IMR-90 (cell line): ENCODE measurements at regions not wholly inside any gene's neighbourhood (a gene's known extent, or its start where the extent isn't known, plus 50 kb on each side); places are given as distances from the start of the nearest gene placed in this dataset.

Experiments used
- ATAC-seq: fragments of 200-7000 bp; cut with Tn5 transposase; 2 replicates; pipeline ENCODE4 v1.9.1; 2020; ENCODE audit warnings: low read depth, mild to moderate bottlenecking, moderate library complexity
- BruUV-seq: library from RNA; stranded (reverse); fragments of 400-500 nt; replicated peaks from 2 replicates; lab custom pipeline; 2021; lab: Mats Ljungman, UMichigan
- CTCF ChIA-PET: fragments of 300-600 bp; formaldehyde crosslinking; extraction: SDS; loops from one replicate; lab custom pipeline; 2021; ENCODE audit warnings: antibody characterized with exemption; lab: Yijun Ruan, JAX
- POLR2A ChIA-PET: fragments of 300-600 bp; sonication (Branson Sonifier 250); formaldehyde crosslinking; loops from one replicate; lab custom pipeline; 2022; ENCODE audit warnings: antibody characterized with exemption; ENCODE audit not compliant: unreplicated experiment; lab: Charles Lee
- DNase-seq: peaks from one replicate; pipeline ENCODE4 v3.0.0; 2013
- H2AFZ ChIP-seq: replicated peaks from 2 replicates; pipeline ENCODE3; 2013; ENCODE audit warnings: low read length, mild to moderate bottlenecking; ENCODE audit not compliant: poor library complexity
- H2AK5ac ChIP-seq: 2 replicates; pipeline ENCODE4 v1.6.1; 2013; ENCODE audit warnings: low read depth, low read length, inconsistent platforms
- H2AK9ac ChIP-seq: replicated peaks from 2 replicates; pipeline ENCODE3; 2013; ENCODE audit warnings: mild to moderate bottlenecking, low read depth, low read length, moderate library complexity; ENCODE audit not compliant: poor library complexity
- H2BK120ac ChIP-seq: 2 replicates; pipeline ENCODE4 v1.6.1; 2013; ENCODE audit warnings: low read depth, low read length, inconsistent platforms
- H2BK15ac ChIP-seq: 3 replicates; pipeline ENCODE4 v1.6.1; 2013; ENCODE audit warnings: low read depth, low read length, inconsistent platforms
- H2BK20ac ChIP-seq: 2 replicates; pipeline ENCODE4 v1.6.1; 2013; ENCODE audit warnings: low read depth, mild to moderate bottlenecking, inconsistent platforms, low read length, moderate library complexity
- H2BK5ac ChIP-seq: 2 replicates; pipeline ENCODE4 v1.6.1; 2013; ENCODE audit warnings: mild to moderate bottlenecking, low read depth, low read length, inconsistent platforms; ENCODE audit not compliant: poor library complexity, severe bottlenecking
- H3K14ac ChIP-seq: replicated peaks from 2 replicates; pipeline ENCODE4 v1.6.1; 2013; ENCODE audit warnings: low read depth, low read length, inconsistent platforms
- H3K18ac ChIP-seq: 2 replicates; pipeline ENCODE4 v1.6.1; 2013; ENCODE audit warnings: low read depth, low read length, control low read depth
- H3K23ac ChIP-seq: 2 replicates; pipeline ENCODE4 v1.6.1; 2013; ENCODE audit warnings: low read depth, low read length, inconsistent platforms
- H3K27ac ChIP-seq: 2 replicates; pipeline ENCODE4 v1.5.1; 2013; ENCODE audit warnings: mild to moderate bottlenecking, control low read depth, low read length; ENCODE audit not compliant: insufficient read depth
- H3K27me3 ChIP-seq: 2 replicates; pipeline ENCODE4 v1.6.1; 2013; ENCODE audit warnings: low read length; ENCODE audit not compliant: control insufficient read depth, insufficient read depth
- H3K36me3 ChIP-seq: 2 replicates; pipeline ENCODE4 v1.6.1; 2013; ENCODE audit warnings: low read length, mixed read lengths; ENCODE audit not compliant: control insufficient read depth, insufficient read depth
- H3K4ac ChIP-seq: 2 replicates; pipeline ENCODE4 v1.6.1; 2013; ENCODE audit warnings: low read depth, low read length, inconsistent platforms
- H3K4me1 ChIP-seq: 2 replicates; pipeline ENCODE4 v1.6.1; 2013; ENCODE audit warnings: low read length, mixed read lengths; ENCODE audit not compliant: control insufficient read depth, insufficient read depth
- H3K4me2 ChIP-seq: 2 replicates; pipeline ENCODE4 v1.6.1; 2013; ENCODE audit warnings: low read depth, mild to moderate bottlenecking, control low read depth, low read length, moderate library complexity
- H3K4me3 ChIP-seq: 2 replicates; pipeline ENCODE4 v1.5.1; 2013; ENCODE audit warnings: low read depth, mild to moderate bottlenecking, control low read depth, low read length, moderate library complexity; ENCODE audit not compliant: insufficient read depth
- H3K56ac ChIP-seq: 2 replicates; pipeline ENCODE4 v1.6.1; 2013; ENCODE audit warnings: low read length, inconsistent platforms; ENCODE audit not compliant: insufficient read depth; ENCODE audit errors: extremely low read depth
- H3K79me1 ChIP-seq, 2 experiments: 2 replicates each; pipeline ENCODE4 v1.6.1; 2013; ENCODE audit warnings: low read length in 2 of 2, inconsistent platforms in 1 of 2, low read depth in 1 of 2
- H3K9ac ChIP-seq: 2 replicates; pipeline ENCODE4 v1.6.1; 2013; ENCODE audit warnings: low read depth, low read length, control low read depth
- H3K9me1 ChIP-seq: 2 replicates; pipeline ENCODE4 v1.6.1; 2013; ENCODE audit warnings: low read length, inconsistent platforms; ENCODE audit not compliant: insufficient read depth
- H3K9me3 ChIP-seq: 2 replicates; pipeline ENCODE4 v1.6.1; 2013; ENCODE audit warnings: low read length; ENCODE audit not compliant: control insufficient read depth, insufficient read depth
- H4K20me1 ChIP-seq: 2 replicates; pipeline ENCODE4 v1.6.1; 2013; ENCODE audit warnings: low read length, inconsistent platforms; ENCODE audit not compliant: insufficient read depth
- H4K5ac ChIP-seq: 2 replicates; pipeline ENCODE4 v1.6.1; 2013; ENCODE audit warnings: mild to moderate bottlenecking, low read depth, low read length, control low read depth
- H4K8ac ChIP-seq, 2 experiments: 2 replicates each; pipeline ENCODE4 v1.6.1; 2013; ENCODE audit warnings: low read depth in 2 of 2, low read length in 2 of 2, control low read depth in 1 of 2, inconsistent platforms in 1 of 2
- H4K91ac ChIP-seq: 2 replicates; pipeline ENCODE4 v1.6.1; 2013; ENCODE audit warnings: low read depth, low read length, inconsistent platforms; ENCODE audit not compliant: insufficient read depth
- BHLHE40 ChIP-seq: fragments of 150-350 bp; IDR thresholded peaks from 2 replicates; pipeline ENCODE4 v1.6.1; 2016; ENCODE audit warnings: mild to moderate bottlenecking, low read depth, low read length
- CEBPB ChIP-seq: IDR thresholded peaks from 2 replicates; pipeline ENCODE4 v1.6.1; 2012; ENCODE audit warnings: low read depth, low read length, improper control_type of control experiment
- CHD1 ChIP-seq: IDR thresholded peaks from 2 replicates; pipeline ENCODE4 v1.6.1; 2012; ENCODE audit warnings: low read depth, low read length, improper control_type of control experiment
- FOS ChIP-seq: fragments of 150-350 bp; IDR thresholded peaks from 2 replicates; pipeline ENCODE4 v1.6.1; 2016; ENCODE audit warnings: low read depth, low read length
- MAFK ChIP-seq: IDR thresholded peaks from 2 replicates; pipeline ENCODE4 v1.6.1; 2012; ENCODE audit warnings: low read depth, low read length, improper control_type of control experiment
- MAZ ChIP-seq: IDR thresholded peaks from 2 replicates; pipeline ENCODE4 v1.6.1; 2012; ENCODE audit warnings: low read depth, mild to moderate bottlenecking, low read length, improper control_type of control experiment, moderate library complexity, borderline replicate concordance
- MXI1 ChIP-seq: IDR thresholded peaks from 2 replicates; pipeline ENCODE4 v1.6.1; 2012; ENCODE audit warnings: low read depth, mild to moderate bottlenecking, low read length, moderate library complexity, borderline replicate concordance
- NFE2L2 ChIP-seq: fragments of 150-350 bp; IDR thresholded peaks from 2 replicates; pipeline ENCODE4 v1.6.1; 2016; ENCODE audit warnings: low read depth, mild to moderate bottlenecking, low read length
- POLR2A ChIP-seq: IDR thresholded peaks from 2 replicates; pipeline ENCODE4 v1.6.1; 2012; ENCODE audit warnings: mild to moderate bottlenecking, low read depth, low read length
- RAD21 ChIP-seq: IDR thresholded peaks from 2 replicates; pipeline ENCODE4 v1.6.1; 2012; ENCODE audit warnings: low read length, improper control_type of control experiment
- RCOR1 ChIP-seq: IDR thresholded peaks from 2 replicates; pipeline ENCODE4 v1.6.1; 2012; ENCODE audit warnings: mild to moderate bottlenecking, low read length, improper control_type of control experiment; ENCODE audit not compliant: insufficient replicate concordance
- RFX5 ChIP-seq: IDR thresholded peaks from 2 replicates; pipeline ENCODE4 v1.8.0; 2012; ENCODE audit warnings: low read depth, mild to moderate bottlenecking, low read length, moderate library complexity
- SMC3 ChIP-seq: fragments of 150-350 bp; IDR thresholded peaks from 2 replicates; pipeline ENCODE4 v1.6.1; 2016; ENCODE audit warnings: low read depth, mild to moderate bottlenecking, antibody characterized with exemption, low read length, moderate library complexity
- WGBS, 2 experiments: methylation state at CpG; one replicate each; pipeline versions ENCODE4 v1.1.5 to v1.1.7; 2013; ENCODE audit warnings: missing lambda C conversion rate in 2 of 2; ENCODE audit not compliant: insufficient read length in 1 of 2; ENCODE audit errors: extremely low coverage in 2 of 2; 5-methylcytosine and 5-hydroxymethylcytosine counted together
- dilution Hi-C: fragments of 300-500 bp; cut with HindIII; formaldehyde crosslinking; loops from one replicate; pipeline ENCODE4 v1.14.3; 2018; ENCODE audit warnings: low sequenced_read_pairs; ENCODE audit not compliant: unreplicated experiment
- in situ Hi-C: fragments of 300-500 bp; cut with MboI; formaldehyde crosslinking; loops from 3 replicates; pipeline ENCODE4 v1.14.3; 2019; ENCODE audit warnings: low sequenced_read_pairs, inconsistent platforms, mixed read lengths
- intact Hi-C: fragments of 100-400 bp; cut with micrococcal nuclease; formaldehyde crosslinking; loops from 2 replicates; pipeline ENCODE4 v1.10.0; 2022
- TF ChIP-seq, protein P1 (sequence below): conservative IDR thresholded peaks from 2 replicates; pipeline ENCODE4 v1.5.1; 2012; ENCODE audit warnings: mild to moderate bottlenecking, low read depth, low read length, improper control_type of control experiment
- TF ChIP-seq, protein P2 (sequence below): fragments of 150-350 bp; IDR thresholded peaks from 2 replicates; pipeline ENCODE4 v1.6.1; 2016; ENCODE audit warnings: low read depth, mild to moderate bottlenecking, low read length, moderate library complexity, borderline replicate concordance
- TF ChIP-seq, protein P3 (sequence below): fragments of 150-350 bp; IDR thresholded peaks from 2 replicates; pipeline ENCODE4 v1.6.1; 2017; ENCODE audit warnings: mild to moderate bottlenecking, antibody characterized with exemption, low read length, low read depth

DNA sequence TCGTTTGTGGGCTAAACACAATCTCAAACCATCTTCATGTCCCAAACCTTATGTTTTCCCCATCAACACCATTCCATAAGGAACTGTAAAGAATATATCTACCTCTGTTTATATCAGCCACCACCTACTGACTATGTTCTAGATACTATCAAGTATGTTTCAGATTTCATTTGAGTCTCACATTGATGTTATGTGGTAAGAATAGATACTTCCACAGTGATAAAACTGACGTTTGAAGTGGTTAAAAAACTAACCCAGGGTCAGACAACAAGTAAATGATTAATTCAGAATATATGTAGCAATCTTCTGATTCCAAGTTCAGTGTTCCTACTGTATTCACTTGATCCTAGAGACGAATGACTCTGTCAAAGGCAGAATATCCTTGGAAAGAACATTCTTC, 156.8 kb upstream of the RASGEF1B start:
- ChIA-PET CTCF (no interaction called here), POLR2A (no interaction called here)
- H3K14ac ChIP-seq = no peak overlapping the region
- H3K23ac ChIP-seq = no peak overlapping the region
- H4K20me1 ChIP-seq = no peaks in the 10 kb centered on the region
- no peaks in the 10 kb centered on the region for H3K27me3 ChIP-seq
- no peak overlapping the region for H3K56ac ChIP-seq
- H4K91ac ChIP-seq = no peak overlapping the region
- H3K79me1 ChIP-seq = no peaks in the 10 kb centered on the region
- H3K27ac ChIP-seq = no peak overlapping the region
- H3K18ac ChIP-seq = no peak overlapping the region
- intact Hi-C loops (no loop called here), in situ Hi-C loops (no loop called here), dilution Hi-C loops (no loop called here)
- DNase-seq (no peak), ATAC-seq (no peak)
- no peak overlapping the region for H2BK15ac ChIP-seq
- no peak overlapping the region for H2AFZ ChIP-seq
- H3K9me1 ChIP-seq = no peaks in the 10 kb centered on the region
- H4K5ac ChIP-seq = no peak overlapping the region
- no peak overlapping the region for H3K4me2 ChIP-seq
- H3K4ac ChIP-seq = no peak overlapping the region
- H3K9me3 ChIP-seq = no peaks in the 10 kb centered on the region
- H2AK5ac ChIP-seq = no peak overlapping the region
- no peak overlapping the region for H3K9ac ChIP-seq
- H3K4me3 ChIP-seq = no peak overlapping the region
- no CpG with 5 or more reads among the region's 3 CpGs for WGBS, 2 experiments
- no peak overlapping the region for H2BK20ac ChIP-seq
- no peak overlapping the region for H2AK9ac ChIP-seq
- TF ChIP-seq MAZ (no peak), RFX5 (no peak), CEBPB (no peak), FOS (no peak), BHLHE40 (no peak), RAD21 (no peak), CHD1 (no peak), SMC3 (no peak), MXI1 (no peak), MAFK (no peak), RCOR1 (no peak), NFE2L2 (no peak), POLR2A (no peak)
- TF ChIP-seq, protein P1, sequence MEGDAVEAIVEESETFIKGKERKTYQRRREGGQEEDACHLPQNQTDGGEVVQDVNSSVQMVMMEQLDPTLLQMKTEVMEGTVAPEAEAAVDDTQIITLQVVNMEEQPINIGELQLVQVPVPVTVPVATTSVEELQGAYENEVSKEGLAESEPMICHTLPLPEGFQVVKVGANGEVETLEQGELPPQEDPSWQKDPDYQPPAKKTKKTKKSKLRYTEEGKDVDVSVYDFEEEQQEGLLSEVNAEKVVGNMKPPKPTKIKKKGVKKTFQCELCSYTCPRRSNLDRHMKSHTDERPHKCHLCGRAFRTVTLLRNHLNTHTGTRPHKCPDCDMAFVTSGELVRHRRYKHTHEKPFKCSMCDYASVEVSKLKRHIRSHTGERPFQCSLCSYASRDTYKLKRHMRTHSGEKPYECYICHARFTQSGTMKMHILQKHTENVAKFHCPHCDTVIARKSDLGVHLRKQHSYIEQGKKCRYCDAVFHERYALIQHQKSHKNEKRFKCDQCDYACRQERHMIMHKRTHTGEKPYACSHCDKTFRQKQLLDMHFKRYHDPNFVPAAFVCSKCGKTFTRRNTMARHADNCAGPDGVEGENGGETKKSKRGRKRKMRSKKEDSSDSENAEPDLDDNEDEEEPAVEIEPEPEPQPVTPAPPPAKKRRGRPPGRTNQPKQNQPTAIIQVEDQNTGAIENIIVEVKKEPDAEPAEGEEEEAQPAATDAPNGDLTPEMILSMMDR = no peak
- TF ChIP-seq, protein P2, sequence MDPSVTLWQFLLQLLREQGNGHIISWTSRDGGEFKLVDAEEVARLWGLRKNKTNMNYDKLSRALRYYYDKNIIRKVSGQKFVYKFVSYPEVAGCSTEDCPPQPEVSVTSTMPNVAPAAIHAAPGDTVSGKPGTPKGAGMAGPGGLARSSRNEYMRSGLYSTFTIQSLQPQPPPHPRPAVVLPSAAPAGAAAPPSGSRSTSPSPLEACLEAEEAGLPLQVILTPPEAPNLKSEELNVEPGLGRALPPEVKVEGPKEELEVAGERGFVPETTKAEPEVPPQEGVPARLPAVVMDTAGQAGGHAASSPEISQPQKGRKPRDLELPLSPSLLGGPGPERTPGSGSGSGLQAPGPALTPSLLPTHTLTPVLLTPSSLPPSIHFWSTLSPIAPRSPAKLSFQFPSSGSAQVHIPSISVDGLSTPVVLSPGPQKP = no peak
- TF ChIP-seq, protein P3, sequence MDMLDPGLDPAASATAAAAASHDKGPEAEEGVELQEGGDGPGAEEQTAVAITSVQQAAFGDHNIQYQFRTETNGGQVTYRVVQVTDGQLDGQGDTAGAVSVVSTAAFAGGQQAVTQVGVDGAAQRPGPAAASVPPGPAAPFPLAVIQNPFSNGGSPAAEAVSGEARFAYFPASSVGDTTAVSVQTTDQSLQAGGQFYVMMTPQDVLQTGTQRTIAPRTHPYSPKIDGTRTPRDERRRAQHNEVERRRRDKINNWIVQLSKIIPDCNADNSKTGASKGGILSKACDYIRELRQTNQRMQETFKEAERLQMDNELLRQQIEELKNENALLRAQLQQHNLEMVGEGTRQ = no peak
- H2BK120ac ChIP-seq = no peak overlapping the region
- no peaks in the 10 kb centered on the region for H3K36me3 ChIP-seq
- BruUV-seq = no TSS peak
- no peak overlapping the region for H2BK5ac ChIP-seq
- no peaks in the 10 kb centered on the region for H3K4me1 ChIP-seq
- H4K8ac ChIP-seq = no peak overlapping the region
